HCT116 (cell line): ENCODE measurements at regions not wholly inside any gene's neighbourhood (a gene's known extent, or its start where the extent isn't known, plus 50 kb on each side); places are given as distances from the start of the nearest gene placed in this dataset.

Experiments
- ATAC-seq: fragments of 200-7000 bp; cut with Tn5 transposase; 2 replicates; pipeline ENCODE4 v1.9.1; 2020; ENCODE audit warnings: mild to moderate bottlenecking, moderate library complexity
- BruUV-seq: library from RNA; stranded (reverse); fragments of 400-500 nt; replicated peaks from 2 replicates; lab custom pipeline; 2021; lab: Mats Ljungman, UMichigan
- CTCF ChIA-PET: fragments of 300-600 bp; sonication (Branson Sonifier 250); formaldehyde crosslinking; loops from one replicate; lab custom pipeline; 2021; ENCODE audit warnings: antibody characterized with exemption; lab: Charles Lee
- POLR2A ChIA-PET: fragments of 300-600, 350-600 bp; sonication (Branson Sonifier 250); formaldehyde crosslinking; loops from one replicate; lab custom pipeline; 2021; ENCODE audit warnings: antibody characterized with exemption; lab: Charles Lee
- RAD21 ChIA-PET, 2 experiments: fragments of 300-600 bp; sonication (Branson Sonifier 250); formaldehyde crosslinking; loops; one replicate each; lab custom pipeline; 2023; ENCODE audit warnings: low total read pairs in 2 of 2; ENCODE audit not compliant: uncharacterized antibody in 2 of 2, unreplicated experiment in 2 of 2, low non-redundant PET in 1 of 2; lab: Charles Lee
- DNase-seq: peaks from one replicate; pipeline ENCODE4 v3.0.0-alpha.2; 2010; ENCODE audit warnings: low read depth, low spot score
- H2AFZ ChIP-seq: fragments of 200-600 bp; shearing (Covaris generic), sonication (generic); 2 replicates; pipeline ENCODE4 v1.6.1; 2017; ENCODE audit warnings: low read depth, mixed run types, mixed read lengths, antibody characterized with exemption, low read length; ENCODE audit not compliant: poor library complexity, severe bottlenecking
- H3K27ac ChIP-seq: 2 replicates; pipeline ENCODE4 v1.5.1; 2012; ENCODE audit warnings: low read depth, low read length
- H3K27me3 ChIP-seq: fragments of 200-600 bp; sonication (generic); 2 replicates; pipeline ENCODE4 v1.6.1; 2016; ENCODE audit warnings: mixed run types, low read length, mixed read lengths; ENCODE audit not compliant: insufficient read depth
- H3K36me3 ChIP-seq, 2 experiments: fragments of 200-500 bp in 1 of 2; fragments of 200-600 bp in 1 of 2; sonication (Bioruptor generic) in 1 of 2; sonication (generic) in 1 of 2; 2 replicates each; pipeline versions ENCODE4 v1.5.1 to v1.6.1; 2014 to 2016; ENCODE audit warnings: low read length in 2 of 2, inconsistent platforms in 1 of 2, mixed read lengths in 1 of 2, mixed run types in 1 of 2; ENCODE audit not compliant: insufficient read depth in 2 of 2, control insufficient read depth in 1 of 2
- H3K4me1 ChIP-seq, 2 experiments: fragments of 200-600 bp in 1 of 2; sonication (generic) in 1 of 2; 2 replicates each; pipeline versions ENCODE4 v1.5.1 to v1.6.1; 2012 to 2017; ENCODE audit warnings: low read length in 2 of 2, inconsistent platforms in 1 of 2, mild to moderate bottlenecking in 1 of 2, mixed read lengths in 1 of 2, mixed run types in 1 of 2, moderate library complexity in 1 of 2; ENCODE audit not compliant: insufficient read depth in 2 of 2, control insufficient read depth in 1 of 2
- H3K4me2 ChIP-seq: fragments of 200-600 bp; sonication (generic); 2 replicates; pipeline ENCODE4 v1.6.1; 2017; ENCODE audit warnings: mixed run types, low read length, mixed read lengths
- H3K4me3 ChIP-seq, 2 experiments: fragments of 200-600 bp in 1 of 2; sonication (generic) in 1 of 2; replicated peaks in 1 of 2; 2 replicates each; pipeline ENCODE4 v1.5.1; 2011 to 2016; ENCODE audit warnings: low read length in 2 of 2, control low read depth in 1 of 2, low read depth in 1 of 2, mild to moderate bottlenecking in 1 of 2, mixed read lengths in 1 of 2, mixed run types in 1 of 2
- H3K79me2 ChIP-seq: fragments of 200-600 bp; sonication (generic); 2 replicates; pipeline ENCODE4 v1.6.1; 2017; ENCODE audit warnings: mild to moderate bottlenecking, mixed run types, low read length, moderate library complexity, mixed read lengths; ENCODE audit not compliant: insufficient read depth
- H3K9ac ChIP-seq: fragments of 200-600 bp; sonication (generic); 2 replicates; pipeline ENCODE4 v1.6.1; 2016; ENCODE audit warnings: low read length, mixed read lengths
- H3K9me2 ChIP-seq: fragments of 200-600 bp; sonication (generic), shearing (Covaris generic); 2 replicates; pipeline ENCODE4 v1.6.1; 2017; ENCODE audit warnings: mixed run types, mild to moderate bottlenecking, moderate library complexity; ENCODE audit not compliant: insufficient read depth
- H3K9me3 ChIP-seq, 2 experiments: fragments of 200-500 bp in 1 of 2; fragments of 200-600 bp in 1 of 2; sonication (Bioruptor generic) in 1 of 2; sonication (generic) in 1 of 2; 2 replicates each; pipeline ENCODE4 v1.6.1; 2014 to 2017; ENCODE audit warnings: low read length in 2 of 2, mixed read lengths in 2 of 2, inconsistent platforms in 1 of 2, low read depth in 1 of 2, mild to moderate bottlenecking in 1 of 2, mixed run types in 1 of 2, moderate library complexity in 1 of 2; ENCODE audit not compliant: control insufficient read depth in 1 of 2, insufficient read depth in 1 of 2
- H4K20me1 ChIP-seq: fragments of 200-600 bp; sonication (generic), shearing (Covaris generic); 2 replicates; pipeline ENCODE4 v1.6.1; 2017; ENCODE audit warnings: mixed run types, mild to moderate bottlenecking, moderate library complexity; ENCODE audit not compliant: insufficient read depth
- CEBPB ChIP-seq: IDR thresholded peaks from 2 replicates; pipeline ENCODE4 v1.6.1; 2012; ENCODE audit warnings: low read depth
- EZH2phosphoT487 ChIP-seq: fragments of 200-600 bp; IDR thresholded peaks from 2 replicates; pipeline ENCODE4 v1.6.1; 2018; ENCODE audit warnings: antibody characterized with exemption, borderline replicate concordance
- FOSL1 ChIP-seq: IDR thresholded peaks from 2 replicates; pipeline ENCODE4 v1.6.1; 2012; ENCODE audit warnings: low read depth
- JUND ChIP-seq: IDR thresholded peaks from 2 replicates; pipeline ENCODE4 v1.6.1; 2012
- POLR2AphosphoS5 ChIP-seq: IDR thresholded peaks from 2 replicates; pipeline ENCODE4 v1.6.1; 2011; ENCODE audit warnings: mild to moderate bottlenecking, low read depth, low read length, moderate library complexity
- REST ChIP-seq: IDR thresholded peaks from 2 replicates; pipeline ENCODE4 v1.6.1; 2012; ENCODE audit warnings: low read depth
- SIN3A ChIP-seq: IDR thresholded peaks from 2 replicates; pipeline ENCODE4 v1.6.1; 2012; ENCODE audit warnings: low read depth
- SRF ChIP-seq: IDR thresholded peaks from 2 replicates; pipeline ENCODE4 v1.6.1; 2012; ENCODE audit warnings: low read depth
- YY1 ChIP-seq: IDR thresholded peaks from 2 replicates; pipeline ENCODE4 v1.6.1; 2011; ENCODE audit warnings: low read length, low read depth, moderate library complexity, mild to moderate bottlenecking; ENCODE audit not compliant: insufficient replicate concordance; ENCODE audit errors: extremely low read depth
- ZBTB33 ChIP-seq: IDR thresholded peaks from 2 replicates; pipeline ENCODE4 v1.6.1; 2011; ENCODE audit warnings: mild to moderate bottlenecking, low read length, moderate library complexity; ENCODE audit not compliant: insufficient replicate concordance; ENCODE audit errors: extremely low read depth
- ZFX ChIP-seq: fragments of 450-650 bp; IDR thresholded peaks from 2 replicates; pipeline ENCODE4 v1.6.1; 2017
- ZNF274 ChIP-seq: fragments of 200-500 bp; sonication (Bioruptor generic); IDR thresholded peaks from 2 replicates; pipeline ENCODE4 v1.6.1; 2014; ENCODE audit warnings: mild to moderate bottlenecking, low read depth, low read length, inconsistent platforms
- intact Hi-C: fragments of 100-400 bp; cut with micrococcal nuclease; formaldehyde crosslinking; loops from 2 replicates; pipeline ENCODE4 v1.10.0; 2022
- TF ChIP-seq, protein P1 (sequence below), 3 experiments: fragments of 200-600 bp in 1 of 3; sonication (generic) in 1 of 3; IDR thresholded peaks in 2 of 3; conservative IDR thresholded peaks in 1 of 3; 2 replicates each; pipeline ENCODE4 v1.5.1; 2012 to 2017; ENCODE audit warnings: low read depth in 2 of 3, low read length in 2 of 3, antibody characterized with exemption in 1 of 3, borderline replicate concordance in 1 of 3, control low read depth in 1 of 3, mild to moderate bottlenecking in 1 of 3, mixed read lengths in 1 of 3, mixed run types in 1 of 3, moderate library complexity in 1 of 3; ENCODE audit not compliant: insufficient read depth in 1 of 3

DNA sequence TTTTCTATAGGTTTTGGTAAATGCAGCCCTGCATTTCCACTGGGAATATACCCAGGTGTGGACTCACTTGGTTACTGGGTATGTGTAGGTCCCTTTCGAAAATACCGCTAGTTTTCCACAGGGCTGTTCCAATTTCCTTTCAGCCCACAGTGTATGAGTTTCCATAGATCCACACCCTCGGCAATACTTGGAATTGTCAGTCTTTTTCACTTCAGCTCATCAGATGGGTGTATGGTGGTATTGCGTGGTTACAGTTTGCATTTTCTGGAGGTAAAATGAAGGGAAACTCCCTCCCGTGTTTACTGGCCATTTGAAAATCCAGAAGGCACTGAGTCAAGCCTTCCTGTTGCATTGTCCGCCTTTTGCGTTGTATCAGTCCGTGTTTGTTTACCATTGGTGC, 453.6 kb downstream of the CDH26 start:
- Histone ChIP-seq H3K4me3 (no peak overlapping the region), H2AFZ (no peak overlapping the region)
- RAD21 ChIA-PET, result no interaction called here
- no peak for ATAC-seq
- no peak for TF ChIP-seq ZFX
- TF ChIP-seq, protein P1, sequence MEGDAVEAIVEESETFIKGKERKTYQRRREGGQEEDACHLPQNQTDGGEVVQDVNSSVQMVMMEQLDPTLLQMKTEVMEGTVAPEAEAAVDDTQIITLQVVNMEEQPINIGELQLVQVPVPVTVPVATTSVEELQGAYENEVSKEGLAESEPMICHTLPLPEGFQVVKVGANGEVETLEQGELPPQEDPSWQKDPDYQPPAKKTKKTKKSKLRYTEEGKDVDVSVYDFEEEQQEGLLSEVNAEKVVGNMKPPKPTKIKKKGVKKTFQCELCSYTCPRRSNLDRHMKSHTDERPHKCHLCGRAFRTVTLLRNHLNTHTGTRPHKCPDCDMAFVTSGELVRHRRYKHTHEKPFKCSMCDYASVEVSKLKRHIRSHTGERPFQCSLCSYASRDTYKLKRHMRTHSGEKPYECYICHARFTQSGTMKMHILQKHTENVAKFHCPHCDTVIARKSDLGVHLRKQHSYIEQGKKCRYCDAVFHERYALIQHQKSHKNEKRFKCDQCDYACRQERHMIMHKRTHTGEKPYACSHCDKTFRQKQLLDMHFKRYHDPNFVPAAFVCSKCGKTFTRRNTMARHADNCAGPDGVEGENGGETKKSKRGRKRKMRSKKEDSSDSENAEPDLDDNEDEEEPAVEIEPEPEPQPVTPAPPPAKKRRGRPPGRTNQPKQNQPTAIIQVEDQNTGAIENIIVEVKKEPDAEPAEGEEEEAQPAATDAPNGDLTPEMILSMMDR (IDR thresholded peaks at IDR 0.05 in 2 of 3, conservative IDR thresholded peaks at IDR 0.05 in 1 of 3; ENCODE audit: borderline replicate concordance in 1 of 3, insufficient read depth in 1 of 3, low read depth in 2 of 3, low read length in 2 of 3), result no peak
- TF ChIP-seq POLR2AphosphoS5, result no peak
- no peak for TF ChIP-seq JUND
- TF ChIP-seq EZH2phosphoT487, result no peak
- no peak for TF ChIP-seq SRF
- TF ChIP-seq REST, result no peak
- TF ChIP-seq FOSL1, result no peak
- TF ChIP-seq ZNF274, result no peak
- TF ChIP-seq YY1, result no peak
- TF ChIP-seq CEBPB, result no peak
- no peak for TF ChIP-seq ZBTB33
- no peak for TF ChIP-seq SIN3A
- TF ChIP-seq, all 23 proteins: peak for 0
- Histone ChIP-seq H3K27ac (no peak overlapping the region), H3K27me3 (no peaks in the 10 kb centered on the region), H3K9me3 (peaks cover 0 to 23% of the 10 kb centered on the region in 2 experiments; a peak in 2 of 4 replicates), H3K36me3 (no peaks in the 10 kb centered on the region), H3K79me2 (no peaks in the 10 kb centered on the region), H3K9me2 (no peaks in the 10 kb centered on the region), H4K20me1 (no peaks in the 10 kb centered on the region), H3K4me1 (no peaks in the 10 kb centered on the region), H3K9ac (no peak overlapping the region), H3K4me2 (no peak overlapping the region)
- intact Hi-C loops, result no loop called here
- no TSS peak for BruUV-seq
- CTCF ChIA-PET, result no interaction called here
- no peak for DNase-seq
- POLR2A ChIA-PET, result no interaction called here
